Retina (tissue), 1 donor: ENCODE measurements at regions not wholly inside any gene's neighbourhood (a gene's known extent, or its start where the extent isn't known, plus 50 kb on each side); places are given as distances from the start of the nearest gene placed in this dataset.

Experiments used
- DNase-seq: peaks from one replicate; pipeline ENCODE4 v3.0.0-alpha.2; 2016

DNA sequence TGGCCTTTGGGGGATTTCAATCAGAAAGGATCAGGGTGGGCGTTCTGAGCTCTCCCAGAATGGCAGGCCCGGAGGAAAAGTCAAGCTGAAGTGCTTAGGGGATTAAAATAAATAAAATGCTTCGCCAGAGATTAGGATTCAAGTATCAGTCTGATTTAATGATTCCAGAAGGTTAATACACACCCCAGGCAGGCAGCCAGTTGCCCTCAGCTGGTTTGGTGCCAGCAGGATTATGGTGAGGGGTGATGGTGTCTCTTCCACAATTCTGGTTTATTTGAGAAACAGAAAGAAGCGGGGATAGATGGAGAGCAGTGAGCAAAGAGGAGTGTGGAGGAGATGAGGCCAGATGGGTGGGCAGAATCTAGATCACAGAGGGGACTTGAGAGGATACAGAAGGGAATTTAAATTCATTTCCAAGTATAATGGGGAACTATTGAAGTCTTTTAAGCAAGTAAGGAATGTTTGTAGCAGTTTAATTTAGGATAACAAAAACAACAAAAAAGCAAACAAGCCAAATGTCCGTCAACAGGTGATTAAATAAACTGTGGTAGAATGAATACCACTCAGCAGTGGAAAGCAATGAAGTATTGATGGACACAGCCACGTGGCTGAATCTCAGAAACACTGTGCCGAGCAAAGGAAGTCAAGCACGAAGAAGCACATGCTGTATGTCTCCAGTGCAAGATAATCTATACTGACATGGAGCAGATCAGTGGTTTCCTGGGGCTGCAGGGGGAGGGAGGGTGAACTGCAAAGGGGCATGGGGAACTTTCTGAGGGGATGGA is 297.7 kb downstream of the MSX2 start:
- DNase-seq, result peak; percentile 72

DNA sequence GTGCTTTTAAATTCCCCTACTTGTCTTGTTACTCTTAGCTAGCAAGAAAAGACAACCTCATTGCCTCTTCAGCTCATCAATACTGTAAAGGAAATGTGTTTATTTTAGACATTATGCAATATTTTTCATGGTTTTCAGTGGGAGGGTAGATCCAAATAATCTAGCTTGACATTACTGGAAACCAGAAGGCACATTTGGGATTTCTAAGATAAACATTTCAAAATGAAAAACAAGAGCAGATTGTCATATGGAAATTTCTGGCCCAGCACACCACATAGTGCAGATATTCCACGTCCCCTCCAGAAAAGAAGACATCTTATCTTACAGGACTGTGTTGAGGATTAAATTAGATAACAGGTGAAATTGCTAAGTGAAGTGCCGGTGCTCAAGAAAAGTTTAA is 296.9 kb downstream of the MSX2 start:
- no peak for DNase-seq

DNA sequence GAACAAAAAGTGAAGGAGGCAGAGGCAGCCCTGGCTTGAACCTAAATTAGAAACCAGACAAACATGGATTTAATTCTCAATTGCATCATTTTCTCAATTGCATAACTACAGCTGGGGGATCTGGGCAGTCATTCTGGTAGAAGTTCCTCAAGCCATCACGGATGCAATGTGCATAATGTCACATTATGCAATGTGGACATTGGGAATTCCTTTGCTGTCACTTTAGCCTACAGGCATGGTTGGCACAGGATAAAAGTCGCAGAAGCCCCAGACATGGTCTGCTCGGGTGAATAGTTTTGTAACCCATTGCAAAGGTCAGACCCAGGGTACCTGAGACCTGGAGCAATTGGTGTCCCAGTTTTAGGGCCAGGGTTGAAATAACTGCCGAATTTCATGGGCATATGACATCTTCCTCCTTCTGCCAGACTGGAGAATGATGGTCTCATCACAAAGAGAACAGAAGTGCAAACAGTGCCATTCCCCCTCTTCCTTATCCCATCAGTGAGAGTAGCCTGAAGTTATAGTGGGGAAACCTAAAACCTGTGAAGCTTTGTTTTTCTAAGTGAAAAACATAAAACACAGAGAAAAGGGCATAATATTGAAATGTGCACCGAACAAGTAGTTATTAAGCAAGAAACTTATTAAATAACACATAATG is 290.8 kb downstream of the MSX2 start:
- DNase-seq, result no peak

DNA sequence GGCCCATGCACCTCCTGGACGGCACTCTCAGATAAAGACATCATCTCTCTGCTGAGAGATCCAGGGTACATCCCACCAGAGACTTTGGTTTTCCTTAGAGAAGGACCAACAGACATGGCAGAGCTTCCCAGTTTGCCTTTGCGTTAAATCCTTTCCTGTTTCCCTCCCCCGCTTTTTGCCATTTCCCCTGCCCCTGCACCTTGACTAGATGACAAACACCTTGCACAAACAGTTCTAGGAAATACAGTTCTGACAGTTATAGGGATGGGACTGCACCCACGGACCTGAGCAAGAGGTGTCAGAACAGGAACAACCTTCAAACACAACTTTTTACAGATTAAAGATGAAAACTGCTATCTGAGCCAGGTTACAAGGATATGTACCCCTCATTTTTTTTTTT is 288.9 kb downstream of the MSX2 start:
- no peak for DNase-seq

DNA sequence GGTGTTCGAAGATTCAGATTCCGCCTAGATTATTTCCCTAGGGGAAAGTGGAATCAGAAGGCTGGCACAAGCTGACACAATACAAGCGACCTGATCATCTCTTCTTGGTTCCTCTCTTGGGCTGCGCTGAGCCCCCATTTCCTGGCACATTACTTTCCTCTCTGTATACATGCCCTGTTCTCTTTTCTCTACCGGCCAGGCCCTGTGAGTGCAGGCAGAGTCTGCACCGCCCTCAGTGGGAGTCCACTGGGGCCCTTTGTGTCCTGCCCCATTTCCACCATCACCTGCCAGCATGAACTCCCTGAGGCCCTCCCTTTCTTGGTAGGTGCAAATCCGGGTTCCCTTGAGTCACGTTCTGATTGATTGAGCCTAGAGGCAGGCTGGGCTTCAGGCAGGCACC is 287.9 kb downstream of the MSX2 start:
- no peak for DNase-seq

DNA sequence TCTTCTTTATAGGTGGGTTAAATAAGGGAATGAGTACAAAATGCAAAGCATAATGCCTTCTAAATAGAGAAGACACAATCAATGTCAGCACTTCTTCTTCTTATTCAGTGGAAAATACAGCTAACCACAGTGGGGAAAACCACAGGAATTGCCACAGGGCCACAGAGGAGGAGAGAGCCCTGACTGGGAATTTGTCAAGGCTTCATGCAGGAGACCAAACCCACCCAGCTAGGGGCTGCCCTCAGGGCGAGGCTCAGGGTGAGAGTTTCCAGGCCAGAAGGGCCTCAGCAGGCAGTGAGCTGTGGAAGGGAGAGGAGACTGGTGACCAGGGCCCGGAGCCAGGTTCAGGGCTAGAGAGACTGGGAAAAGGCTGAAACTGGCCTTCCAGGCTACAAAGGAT is 279.1 kb downstream of the MSX2 start:
- DNase-seq, result no peak

DNA sequence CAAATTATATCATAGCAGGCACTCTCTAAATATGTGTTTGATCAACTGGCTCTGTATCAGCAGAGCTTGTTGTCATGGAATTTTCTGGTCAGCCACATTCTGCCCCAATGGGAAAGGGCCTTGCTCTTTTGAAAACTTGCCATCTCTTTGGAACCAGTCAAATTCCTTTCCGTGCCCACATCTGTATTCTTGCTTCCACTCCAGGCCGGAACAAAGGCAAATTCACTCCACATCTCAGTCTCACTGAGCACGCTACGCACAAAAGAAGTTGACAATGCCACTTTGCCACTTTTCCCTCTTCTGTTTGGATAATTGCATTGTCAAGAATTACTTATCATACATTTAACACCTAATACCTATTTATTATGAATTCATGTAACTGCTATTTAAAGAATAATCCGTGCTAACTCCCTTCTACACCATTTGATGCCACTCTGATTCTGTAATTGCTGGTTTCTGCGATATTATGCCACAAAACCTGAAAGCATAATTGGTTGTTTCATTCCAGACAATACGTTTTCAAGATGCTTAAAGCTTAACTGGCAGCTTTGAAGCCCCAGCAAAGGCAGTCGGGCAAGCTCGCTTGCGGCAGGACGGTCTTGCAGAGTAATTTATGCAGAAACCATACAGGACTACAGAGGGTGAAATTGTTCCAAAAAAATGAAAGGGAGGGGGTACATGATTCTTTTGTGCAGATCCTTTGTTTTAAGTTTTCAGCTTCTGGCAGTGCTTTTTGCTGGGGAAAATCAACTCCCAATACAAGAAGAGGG is 277.7 kb downstream of the MSX2 start:
- peak; percentile 46 for DNase-seq

DNA sequence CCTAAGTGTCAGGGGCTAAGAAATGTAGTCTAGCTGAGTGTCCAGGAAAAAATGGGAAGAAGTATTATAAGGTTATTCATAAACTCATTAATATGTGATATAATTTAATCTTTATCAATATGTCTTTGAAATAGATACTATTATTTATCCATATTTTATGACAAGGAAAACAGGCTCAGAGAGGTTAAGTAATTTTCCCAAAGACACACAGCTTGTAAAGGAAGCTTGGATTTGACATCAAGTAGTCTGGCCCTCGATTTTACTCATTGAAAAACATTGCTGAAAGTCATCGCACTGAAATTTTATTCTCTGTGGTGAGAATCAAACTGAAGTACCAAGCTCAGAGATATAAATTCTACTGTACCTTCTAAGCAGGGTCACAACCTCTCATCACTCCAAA is 276.9 kb downstream of the MSX2 start:
- DNase-seq, result no peak

DNA sequence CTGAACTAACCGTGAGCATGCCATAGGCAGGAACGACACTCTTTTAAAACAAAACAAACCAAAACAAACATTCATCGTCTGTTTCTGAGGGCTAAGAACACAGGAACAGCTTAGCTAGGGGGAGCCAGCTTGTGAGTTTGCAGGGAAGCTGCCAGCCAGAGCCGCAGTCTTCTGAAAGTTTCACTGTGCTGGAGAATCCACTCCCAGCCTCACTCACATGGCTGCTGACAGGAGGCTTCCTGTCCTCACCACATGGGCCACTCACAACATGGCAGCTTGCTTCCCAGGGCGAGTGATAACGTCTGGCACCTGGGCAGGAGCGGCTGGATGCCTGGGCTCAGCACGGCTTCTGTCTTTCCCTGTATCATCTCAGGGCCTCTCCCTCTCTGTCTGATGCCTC is 275.2 kb downstream of the MSX2 start:
- no peak for DNase-seq

DNA sequence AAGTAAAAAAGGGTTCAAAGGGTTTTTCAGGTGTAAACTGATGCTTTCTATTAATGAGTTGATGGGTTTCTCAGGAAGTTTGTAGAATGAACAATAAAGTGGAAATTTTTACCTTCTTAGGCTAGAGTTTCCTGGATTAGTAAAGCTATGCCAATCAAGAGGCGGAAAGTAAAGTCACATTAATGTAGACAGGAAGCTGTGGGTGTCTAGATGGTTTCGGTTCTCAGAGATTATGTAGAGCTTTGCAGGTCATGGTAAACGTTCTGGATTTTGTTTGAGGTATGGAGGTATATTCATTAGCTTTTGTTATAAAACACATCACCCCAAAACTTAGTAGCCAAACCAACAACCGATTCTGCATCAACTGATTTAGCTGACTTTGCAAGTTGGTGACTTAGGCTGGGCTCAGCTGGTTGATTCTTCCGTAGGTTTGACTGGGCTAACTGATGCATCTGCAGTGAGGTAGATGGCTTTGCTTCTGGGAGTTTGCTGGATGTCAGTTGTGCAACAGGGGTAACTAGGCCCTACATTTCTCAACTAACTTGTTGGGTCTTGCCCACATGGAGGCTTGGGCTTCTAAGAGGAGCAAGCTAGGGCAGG is 273.8 kb downstream of the MSX2 start:
- no peak for DNase-seq

DNA sequence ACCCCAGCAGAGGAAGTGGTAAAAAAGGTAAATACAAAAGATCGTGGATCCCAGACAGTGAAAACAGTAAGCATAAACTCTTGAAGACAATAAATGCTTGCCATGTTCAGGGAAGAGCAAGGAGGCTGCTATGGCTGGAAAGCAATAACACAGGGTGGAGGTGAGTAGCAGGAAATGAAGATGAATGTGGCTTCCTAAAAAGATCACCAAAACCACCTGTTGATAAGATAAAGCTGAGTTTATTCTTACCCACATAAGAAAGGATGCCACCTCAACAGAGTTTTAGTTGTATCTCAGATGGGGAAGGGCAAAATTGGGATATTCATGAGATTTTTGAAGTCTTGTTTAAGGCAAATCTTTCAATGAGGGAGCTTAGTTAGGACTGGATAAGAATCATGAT is 273.3 kb downstream of the MSX2 start:
- DNase-seq, result no peak

DNA sequence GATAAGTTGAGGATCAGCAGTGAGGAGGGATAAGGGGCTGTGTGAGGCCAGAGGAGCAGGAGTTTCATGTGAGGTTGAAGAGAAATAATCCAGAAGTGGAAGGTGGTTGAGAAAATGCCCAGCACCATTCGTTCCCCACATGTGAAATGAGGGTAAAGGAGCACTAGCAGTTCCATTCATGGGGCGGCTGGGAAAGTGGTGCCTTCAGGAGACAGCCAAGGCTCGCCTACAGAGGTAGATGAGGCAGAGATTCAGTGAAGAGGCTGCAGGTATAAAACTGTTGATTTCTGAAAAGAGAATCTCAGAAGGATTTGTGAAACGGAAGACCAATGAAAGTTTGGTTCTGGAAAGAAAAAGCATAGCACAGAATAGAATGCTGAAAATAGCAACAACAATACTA is 272.6 kb downstream of the MSX2 start:
- DNase-seq, result no peak

DNA sequence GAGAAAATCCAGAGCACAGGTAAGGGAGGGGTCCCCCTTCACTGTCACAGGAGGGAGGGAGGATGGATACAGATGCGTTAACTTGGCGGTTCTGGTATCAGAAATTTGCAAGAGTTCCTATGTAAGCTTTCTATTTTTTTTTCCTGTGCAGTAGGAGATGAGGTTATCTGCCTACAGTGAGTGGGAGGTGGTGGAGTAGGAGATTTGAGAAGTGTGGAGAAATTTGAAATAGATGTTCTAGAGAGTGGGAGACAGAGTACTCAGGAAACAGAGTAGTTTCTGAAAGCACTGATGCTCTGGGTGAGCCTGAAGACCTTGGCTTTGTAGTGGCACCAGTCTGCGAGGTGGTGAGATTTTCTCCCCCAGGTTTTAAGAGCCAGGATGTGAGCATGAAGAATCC is 271.4 kb downstream of the MSX2 start:
- no peak for DNase-seq

DNA sequence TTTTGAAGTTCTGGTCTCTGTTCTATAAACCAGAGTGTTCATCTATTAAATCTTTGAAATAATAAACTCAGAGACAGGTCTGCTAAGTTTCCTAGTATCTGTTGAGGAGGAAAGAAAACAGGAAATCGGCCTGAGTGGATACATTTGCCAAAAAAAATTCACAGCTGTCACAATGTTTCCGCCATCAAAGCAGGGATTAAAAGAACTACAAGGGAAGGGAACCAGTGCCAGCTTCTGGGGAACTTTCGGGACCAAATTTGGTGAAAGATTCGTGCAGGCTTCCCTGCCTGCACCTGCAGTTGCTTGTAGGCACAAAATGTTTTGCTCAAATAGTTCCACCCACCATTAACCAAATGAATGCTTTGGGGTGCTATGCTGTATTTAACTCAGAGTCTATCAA is 267.5 kb downstream of the MSX2 start:
- DNase-seq, result no peak

DNA sequence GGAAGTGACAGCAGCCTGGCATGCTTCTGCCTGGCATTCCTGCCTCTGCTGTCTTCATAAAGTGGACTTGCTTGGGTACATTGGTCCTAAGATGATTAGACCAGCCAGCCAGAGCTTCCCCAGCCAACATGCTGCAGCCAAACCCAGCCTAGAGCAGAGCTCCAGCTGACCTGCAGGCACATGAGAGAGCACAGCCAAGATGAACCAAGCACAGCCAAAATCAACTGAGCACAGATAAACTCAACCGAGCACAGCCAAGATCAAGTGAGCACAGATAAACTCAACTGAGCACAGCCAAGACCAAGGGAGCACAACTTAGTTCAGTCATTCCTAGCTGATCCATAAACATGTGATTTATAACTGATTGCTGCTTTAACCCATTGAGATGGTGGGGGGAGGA is 266.5 kb downstream of the MSX2 start:
- no peak for DNase-seq

DNA sequence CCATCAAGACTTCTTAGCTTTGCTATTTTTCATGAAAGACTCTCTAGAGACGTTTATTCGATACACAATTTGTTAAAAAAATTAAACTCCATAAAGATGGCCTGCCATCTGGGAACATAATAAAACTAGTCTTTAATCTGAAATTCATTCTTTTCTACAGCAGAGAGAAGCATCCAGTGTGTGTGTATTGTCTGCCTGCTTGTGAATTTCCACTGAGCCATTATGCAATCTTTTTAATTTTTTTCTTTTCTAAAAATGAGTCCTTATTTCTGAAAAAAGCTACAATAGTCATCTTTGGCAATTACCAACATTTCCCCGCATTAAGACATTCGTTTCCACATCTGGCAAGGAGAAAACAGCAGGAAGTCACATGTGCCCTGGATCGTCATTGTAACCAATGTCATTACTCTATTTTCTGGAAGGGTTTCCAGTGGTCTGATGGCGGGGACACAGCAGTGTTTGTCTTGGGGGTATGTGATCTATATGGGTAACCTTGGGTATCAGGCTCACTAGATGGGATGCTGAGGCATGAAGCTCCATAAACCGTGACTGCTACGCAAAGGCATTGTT is 263.1 kb downstream of the MSX2 start:
- no peak for DNase-seq

DNA sequence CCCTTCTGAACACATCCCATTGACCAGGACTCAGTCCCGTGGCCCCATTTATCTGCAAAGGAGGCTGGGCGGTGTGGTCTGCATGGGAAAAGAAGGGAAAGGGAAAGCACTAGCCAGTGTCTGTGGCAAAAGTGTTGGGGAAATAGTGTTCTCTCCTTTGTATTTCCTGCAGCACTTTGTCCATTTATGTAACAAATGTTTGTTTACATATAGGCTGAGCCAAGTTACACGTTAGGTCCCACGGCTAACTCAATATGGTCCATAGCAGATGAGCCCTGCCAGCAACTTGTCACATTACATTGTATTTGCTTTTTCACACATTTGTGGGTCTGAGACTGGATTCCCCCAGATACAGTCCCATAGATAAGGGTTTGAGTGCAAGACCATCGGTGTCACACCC is 260.5 kb downstream of the MSX2 start:
- DNase-seq, result no peak

DNA sequence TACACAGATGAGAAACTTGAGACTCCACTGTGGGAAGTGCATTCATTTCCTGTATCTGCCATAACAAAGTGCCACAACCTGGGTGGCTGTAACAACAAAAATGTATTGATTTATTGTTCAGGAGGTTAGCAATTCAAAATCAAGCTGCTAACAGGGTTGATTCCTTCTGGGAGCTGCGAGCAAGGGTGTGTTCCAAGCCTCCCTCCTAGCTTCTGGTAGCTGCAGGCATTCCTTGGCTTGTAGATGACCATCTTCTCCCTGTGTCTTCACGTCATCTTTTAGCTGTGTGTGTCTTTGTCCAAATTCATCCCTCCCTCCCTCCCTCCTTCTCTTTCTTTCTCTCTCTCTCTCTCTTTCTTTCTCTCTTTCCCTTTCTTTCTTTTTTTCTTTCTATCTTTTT is 258.1 kb downstream of the MSX2 start:
- DNase-seq, result no peak

DNA sequence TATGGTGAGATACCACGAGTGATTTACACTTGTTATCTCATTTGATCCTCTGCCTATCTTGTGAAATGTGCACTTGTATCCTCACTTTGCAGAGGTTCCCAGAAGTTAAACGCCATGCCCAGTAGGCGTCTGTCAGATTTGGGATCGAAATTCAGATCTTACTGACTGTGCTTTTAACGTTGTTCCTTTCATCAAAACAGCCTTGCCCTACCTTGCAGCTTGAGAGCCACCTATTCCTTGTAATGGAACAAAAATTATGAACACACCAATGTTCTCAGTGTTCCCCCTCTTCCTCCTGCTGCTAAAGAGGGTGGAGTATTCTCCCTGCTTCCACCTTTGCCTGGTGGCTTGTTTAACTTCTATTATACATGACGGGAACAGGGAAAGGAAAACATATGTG is 257.0 kb downstream of the MSX2 start:
- DNase-seq, result no peak

DNA sequence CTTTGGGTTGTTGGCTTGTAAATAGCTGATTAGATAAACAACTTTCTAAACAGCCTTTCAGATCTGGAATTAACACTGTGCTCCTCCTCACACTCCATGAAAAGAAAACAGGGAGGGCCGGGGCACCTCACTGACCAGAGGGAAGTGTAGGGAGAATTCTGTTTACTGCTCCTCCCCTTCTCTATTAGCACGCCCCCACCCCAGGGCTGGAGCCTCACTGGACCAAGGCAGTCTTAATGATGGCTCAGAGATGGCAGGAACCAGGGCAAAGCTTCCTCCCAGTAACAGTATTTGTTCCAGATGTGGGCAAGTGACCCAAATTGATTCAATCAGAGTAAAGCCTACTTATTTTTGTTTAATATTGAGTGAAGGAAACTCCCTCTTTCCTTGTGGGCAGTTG is 256.6 kb downstream of the MSX2 start:
- DNase-seq, result no peak

DNA sequence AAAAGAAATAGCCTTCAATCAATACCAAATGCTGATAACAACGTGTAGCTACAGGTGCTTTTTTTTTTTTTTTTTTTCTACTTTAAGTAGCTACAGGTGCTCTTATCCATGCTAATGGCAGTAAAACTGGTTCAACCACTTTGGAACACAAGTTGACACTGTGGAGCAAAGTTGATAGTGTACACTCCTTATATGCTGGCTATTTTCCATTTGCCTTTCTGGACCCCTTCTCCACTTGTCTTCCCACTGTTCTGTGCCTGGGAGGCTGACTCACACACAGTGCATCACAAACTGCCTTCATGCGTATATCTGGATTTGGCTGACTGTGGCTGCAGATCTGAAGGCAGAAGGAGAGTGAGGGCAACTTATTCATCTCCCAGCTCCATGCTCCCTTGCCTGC is 247.9 kb downstream of the MSX2 start:
- no peak for DNase-seq

DNA sequence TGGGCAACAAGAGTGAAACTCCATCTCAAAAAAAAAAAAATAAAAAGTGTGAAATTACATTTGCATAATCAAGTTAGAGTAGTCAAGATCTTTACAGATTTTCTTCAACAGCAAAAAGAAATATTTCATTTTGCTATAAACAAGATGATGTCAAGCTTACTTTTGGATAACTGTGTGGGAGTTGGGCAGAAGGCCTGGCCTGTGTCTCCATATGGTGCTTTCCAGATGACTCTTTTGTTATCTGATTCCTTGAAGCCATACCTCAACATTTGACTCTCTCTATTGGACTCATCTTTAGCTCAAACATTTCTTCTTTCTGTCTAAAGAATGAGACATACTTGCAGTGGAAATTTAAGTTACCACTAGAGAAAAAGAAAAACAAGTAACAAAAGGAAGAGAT is 246.8 kb downstream of the MSX2 start:
- no peak for DNase-seq

DNA sequence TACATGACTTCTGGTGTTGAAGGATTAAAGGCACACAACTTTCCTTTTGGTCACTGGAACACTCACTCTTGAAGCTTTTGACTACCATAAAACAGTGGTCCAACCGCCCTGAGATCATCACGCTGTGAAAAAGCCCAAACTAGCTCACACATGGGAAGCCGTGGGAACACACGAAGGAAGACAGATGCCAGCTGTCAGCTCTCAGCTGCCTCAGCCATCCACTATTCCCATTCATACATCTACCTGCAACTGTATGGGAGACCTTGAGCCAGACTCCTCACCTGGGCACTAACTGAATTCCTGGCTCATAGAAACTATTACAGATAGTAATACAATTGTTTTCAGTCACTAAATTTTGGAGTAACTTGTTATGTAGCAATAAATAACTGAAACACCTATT is 246.1 kb downstream of the MSX2 start:
- no peak for DNase-seq
